Fibroblast of villous mesenchyme (primary cell): ENCODE measurements at regions not wholly inside any gene's neighbourhood (a gene's known extent, or its start where the extent isn't known, plus 50 kb on each side); places are given as distances from the start of the nearest gene placed in this dataset.

ENCODE experiments used
- DNase-seq: peaks from one replicate; pipeline ENCODE4 v3.0.0-alpha.2; 2010; ENCODE audit warnings: low read depth
- H3K4me3 ChIP-seq: 2 replicates; pipeline ENCODE4 v1.5.1; 2011; ENCODE audit warnings: low read depth, mild to moderate bottlenecking, low read length
- TF ChIP-seq, protein P1 (sequence below): IDR thresholded peaks from 2 replicates; pipeline ENCODE4 v1.5.1; 2012; ENCODE audit warnings: low read depth, mild to moderate bottlenecking, low read length; ENCODE audit not compliant: insufficient read depth

GRCh38 chrX:109841869-109842579, 109.0 kb upstream of the ACSL4 start:
- no peak for DNase-seq
- no peak overlapping the region for H3K4me3 ChIP-seq
- TF ChIP-seq, protein P1, sequence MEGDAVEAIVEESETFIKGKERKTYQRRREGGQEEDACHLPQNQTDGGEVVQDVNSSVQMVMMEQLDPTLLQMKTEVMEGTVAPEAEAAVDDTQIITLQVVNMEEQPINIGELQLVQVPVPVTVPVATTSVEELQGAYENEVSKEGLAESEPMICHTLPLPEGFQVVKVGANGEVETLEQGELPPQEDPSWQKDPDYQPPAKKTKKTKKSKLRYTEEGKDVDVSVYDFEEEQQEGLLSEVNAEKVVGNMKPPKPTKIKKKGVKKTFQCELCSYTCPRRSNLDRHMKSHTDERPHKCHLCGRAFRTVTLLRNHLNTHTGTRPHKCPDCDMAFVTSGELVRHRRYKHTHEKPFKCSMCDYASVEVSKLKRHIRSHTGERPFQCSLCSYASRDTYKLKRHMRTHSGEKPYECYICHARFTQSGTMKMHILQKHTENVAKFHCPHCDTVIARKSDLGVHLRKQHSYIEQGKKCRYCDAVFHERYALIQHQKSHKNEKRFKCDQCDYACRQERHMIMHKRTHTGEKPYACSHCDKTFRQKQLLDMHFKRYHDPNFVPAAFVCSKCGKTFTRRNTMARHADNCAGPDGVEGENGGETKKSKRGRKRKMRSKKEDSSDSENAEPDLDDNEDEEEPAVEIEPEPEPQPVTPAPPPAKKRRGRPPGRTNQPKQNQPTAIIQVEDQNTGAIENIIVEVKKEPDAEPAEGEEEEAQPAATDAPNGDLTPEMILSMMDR, result no peak

GRCh38 chrX:109842611-109843010, 109.6 kb upstream of the ACSL4 start:
- TF ChIP-seq, protein P1, result no peak

DNA sequence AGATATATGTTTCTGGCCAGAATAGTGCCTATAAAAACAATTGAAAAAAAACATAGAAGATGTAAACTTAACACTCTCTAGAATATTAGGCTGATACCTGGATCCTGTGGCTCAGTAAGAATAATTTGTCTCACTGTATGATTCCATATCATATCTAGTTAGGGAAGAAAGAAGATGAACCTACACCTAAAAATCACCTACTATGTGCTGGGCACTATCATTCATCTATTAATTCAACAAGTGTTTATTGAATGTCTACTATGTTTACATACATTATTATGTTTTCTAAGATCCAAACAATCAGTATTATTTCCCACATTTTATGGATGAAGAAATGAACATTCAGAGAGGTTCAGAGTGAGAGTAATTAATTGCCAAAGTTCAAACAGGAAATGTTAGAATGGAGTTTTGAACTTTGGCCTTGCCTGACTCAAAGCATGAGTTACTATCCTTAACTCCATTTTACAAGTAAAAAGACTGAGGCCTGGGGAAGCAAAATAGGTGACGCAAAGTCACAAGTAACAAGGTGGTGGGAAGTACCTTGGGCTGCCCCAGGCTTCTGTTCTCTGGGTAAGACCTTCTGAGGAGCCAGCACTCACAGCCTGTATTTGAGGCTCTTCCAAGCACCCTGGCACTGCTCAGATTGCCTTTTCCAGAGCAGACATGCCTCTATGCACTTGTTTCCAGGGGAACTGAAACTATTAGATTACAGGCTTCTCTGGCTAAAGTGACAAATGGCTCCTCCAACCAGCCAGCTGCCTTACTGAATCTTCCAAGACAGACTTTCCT, 111.1 kb upstream of the ACSL4 start:
- TF ChIP-seq, protein P1, result no peak
- DNase-seq, result no peak
- no peak overlapping the region for H3K4me3 ChIP-seq

More at GRCh38 chrX:109842611-109843010, 109.6 kb upstream of the ACSL4 start:
- DNase-seq, result no peak
- H3K4me3 ChIP-seq, result no peak overlapping the region

DNA sequence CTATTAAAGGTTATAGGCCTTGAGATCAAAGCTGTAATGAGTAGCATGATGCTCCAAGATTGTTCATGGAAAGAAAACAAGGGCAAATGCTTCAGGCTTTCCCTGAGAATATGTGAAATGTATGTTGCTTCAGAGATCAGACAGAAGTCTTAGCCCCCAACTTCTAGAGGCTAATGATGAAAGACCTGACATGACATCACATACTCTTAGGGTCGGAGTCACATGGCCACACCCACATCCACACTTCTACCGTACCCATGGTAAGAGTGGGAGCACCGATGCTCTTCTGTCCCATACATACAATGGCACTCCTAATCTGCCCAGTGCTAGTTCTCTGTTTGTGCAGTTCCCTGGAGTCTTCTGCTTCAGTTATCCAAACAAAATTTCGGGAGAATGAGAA, 111.9 kb upstream of the ACSL4 start:
- H3K4me3 ChIP-seq, result no peak overlapping the region
- no peak for DNase-seq
- TF ChIP-seq, protein P1, result no peak

DNA sequence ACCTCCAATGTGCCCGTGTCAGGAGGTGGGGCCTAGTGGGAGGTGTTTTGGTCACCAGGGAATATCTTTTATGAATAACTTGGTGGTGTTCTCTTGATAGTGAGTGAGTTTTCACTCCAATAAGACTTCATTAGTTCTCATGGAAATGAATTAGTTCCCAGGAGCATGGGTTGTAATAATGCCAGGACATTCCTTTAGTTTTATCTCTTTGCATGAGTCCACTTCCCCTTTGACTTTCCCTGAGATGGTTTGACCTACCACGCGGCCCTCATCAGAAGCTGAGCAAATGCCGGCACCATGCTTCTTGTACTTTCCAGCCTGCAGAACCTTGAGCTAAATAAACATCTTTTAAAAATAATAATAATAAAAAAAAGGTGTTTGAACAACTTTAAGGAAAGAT, 112.9 kb upstream of the ACSL4 start:
- DNase-seq, result no peak
- no peak overlapping the region for H3K4me3 ChIP-seq
- TF ChIP-seq, protein P1, result no peak

GRCh38 chrX:109847257-109848187, 114.5 kb upstream of the ACSL4 start:
- no peak overlapping the region for H3K4me3 ChIP-seq
- TF ChIP-seq, protein P1, result no peak
- peak; percentile 95 for DNase-seq
